ENCODE measurements at regions not wholly inside any gene's neighbourhood (a gene's known extent, or its start where the extent isn't known, plus 50 kb on each side); places are given as distances from the start of the nearest gene placed in this dataset.

- TF ChIP-seq, protein P1, sequence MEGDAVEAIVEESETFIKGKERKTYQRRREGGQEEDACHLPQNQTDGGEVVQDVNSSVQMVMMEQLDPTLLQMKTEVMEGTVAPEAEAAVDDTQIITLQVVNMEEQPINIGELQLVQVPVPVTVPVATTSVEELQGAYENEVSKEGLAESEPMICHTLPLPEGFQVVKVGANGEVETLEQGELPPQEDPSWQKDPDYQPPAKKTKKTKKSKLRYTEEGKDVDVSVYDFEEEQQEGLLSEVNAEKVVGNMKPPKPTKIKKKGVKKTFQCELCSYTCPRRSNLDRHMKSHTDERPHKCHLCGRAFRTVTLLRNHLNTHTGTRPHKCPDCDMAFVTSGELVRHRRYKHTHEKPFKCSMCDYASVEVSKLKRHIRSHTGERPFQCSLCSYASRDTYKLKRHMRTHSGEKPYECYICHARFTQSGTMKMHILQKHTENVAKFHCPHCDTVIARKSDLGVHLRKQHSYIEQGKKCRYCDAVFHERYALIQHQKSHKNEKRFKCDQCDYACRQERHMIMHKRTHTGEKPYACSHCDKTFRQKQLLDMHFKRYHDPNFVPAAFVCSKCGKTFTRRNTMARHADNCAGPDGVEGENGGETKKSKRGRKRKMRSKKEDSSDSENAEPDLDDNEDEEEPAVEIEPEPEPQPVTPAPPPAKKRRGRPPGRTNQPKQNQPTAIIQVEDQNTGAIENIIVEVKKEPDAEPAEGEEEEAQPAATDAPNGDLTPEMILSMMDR (IDR thresholded peaks at IDR 0.05) = no peak
- no peak for TF ChIP-seq POLR2A (IDR thresholded peaks at IDR 0.05)
These were observed 934.6 kb upstream of the FAM98A start for GRCh38 chr2:34533585-34534183.
